MM.1S (cell line): ENCODE measurements at regions not wholly inside any gene's neighbourhood (a gene's known extent, or its start where the extent isn't known, plus 50 kb on each side); places are given as distances from the start of the nearest gene placed in this dataset.

Source experiments
- CTCF ChIP-seq: fragments of 300-600 bp; sonication (generic); IDR thresholded peaks from 2 replicates; pipeline ENCODE4 v1.5.1; 2016; ENCODE audit warnings: antibody characterized with exemption, low read length, mixed read lengths
- EZH2 ChIP-seq: fragments of 300-600 bp; sonication (generic); optimal IDR thresholded peaks from 2 replicates; pipeline ENCODE3; 2017; ENCODE audit warnings: low read depth, mild to moderate bottlenecking, antibody characterized with exemption, low read length, mixed read lengths
- EZH2phosphoT487 ChIP-seq: fragments of 300-600 bp; sonication (generic); IDR thresholded peaks from 2 replicates; pipeline ENCODE4 v1.6.1; 2018; ENCODE audit warnings: antibody characterized with exemption, low read length

- TF ChIP-seq CTCF, result no peak
- TF ChIP-seq EZH2, result no peak
- TF ChIP-seq EZH2phosphoT487, result no peak
These were observed 694.8 kb upstream of the CDH10 start for GRCh38 chr5:25339541-25339940.
